ENCODE measurements at regions not wholly inside any gene's neighbourhood (a gene's known extent, or its start where the extent isn't known, plus 50 kb on each side); places are given as distances from the start of the nearest gene placed in this dataset.

DNA sequence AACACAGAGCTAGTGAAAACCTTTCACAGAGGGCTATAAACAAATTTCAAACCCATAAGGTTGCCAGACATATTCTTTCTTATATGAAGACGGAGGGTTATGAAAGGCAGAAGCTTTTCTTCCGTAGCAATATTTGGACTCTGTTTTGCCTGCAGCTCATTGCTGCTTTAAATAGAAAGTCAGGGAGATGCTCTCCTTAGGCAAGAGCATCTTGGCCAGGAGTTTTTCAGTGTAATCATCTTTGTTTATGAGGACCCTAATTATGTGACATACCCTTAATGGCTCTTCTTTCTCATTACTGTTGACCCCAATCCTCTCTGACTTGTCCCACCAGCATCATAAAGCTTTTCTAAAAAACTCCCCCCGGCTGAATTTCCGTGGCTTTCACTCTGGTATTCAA is 433.4 kb upstream of the NRXN1 start:
- 74% methylated on average over 4 of the region's 4 CpGs for WGBS

DNA sequence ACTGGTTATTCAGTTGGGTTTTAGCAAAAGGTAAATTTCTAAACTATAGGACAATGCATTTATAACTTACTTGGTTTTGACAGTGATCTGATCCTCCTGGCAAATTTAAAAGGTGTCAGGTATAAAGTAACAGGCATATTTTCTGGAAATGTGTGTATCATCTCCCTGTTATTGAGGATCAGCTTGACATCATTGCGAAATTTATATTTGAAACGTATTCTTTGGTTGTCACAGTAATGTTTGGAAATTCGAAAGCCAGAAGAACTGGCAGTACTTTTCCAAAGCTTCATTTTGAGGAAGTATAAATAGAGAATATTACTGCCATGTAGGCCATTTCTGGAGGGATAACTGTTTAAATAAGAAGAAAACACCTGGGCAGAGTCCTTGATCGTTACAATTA is 422.2 kb upstream of the NRXN1 start:
- Histone ChIP-seq H3K4me1 (ENCODE audit: insufficient read depth, low read length) (no peaks in the 10 kb centered on the region), H3K9me3 (ENCODE audit: insufficient read depth, low read depth, low read length) (peaks cover 8% of the 10 kb centered on the region; the same call in 1 of the 2 replicates), H3K9ac (ENCODE audit: low read depth, low read length) (no peak overlapping the region), H3K4me3 (ENCODE audit: low read length) (no peak overlapping the region), H3K27me3 (ENCODE audit: insufficient read depth, low read length) (no peaks in the 10 kb centered on the region), H3K36me3 (ENCODE audit: insufficient read depth, low read length) (no peaks in the 10 kb centered on the region), H3K27ac (ENCODE audit: low read depth, low read length) (no peak overlapping the region)
- WGBS: 94% methylated on average over 4 of the region's 4 CpGs

More for the DNA sequence above, 433.4 kb upstream of the NRXN1 start:
- no peaks in the 10 kb centered on the region for H3K36me3 ChIP-seq (ENCODE audit: insufficient read depth, low read length)
- H3K9me3 ChIP-seq (ENCODE audit: insufficient read depth, low read depth, low read length): no peaks in the 10 kb centered on the region
- H3K9ac ChIP-seq (ENCODE audit: low read depth, low read length): no peak overlapping the region
- H3K27me3 ChIP-seq (ENCODE audit: insufficient read depth, low read length): no peaks in the 10 kb centered on the region
- no peaks in the 10 kb centered on the region for H3K4me1 ChIP-seq (ENCODE audit: insufficient read depth, low read length)
- no peak overlapping the region for H3K4me3 ChIP-seq (ENCODE audit: low read length)
- no peak overlapping the region for H3K27ac ChIP-seq (ENCODE audit: low read depth, low read length)

DNA sequence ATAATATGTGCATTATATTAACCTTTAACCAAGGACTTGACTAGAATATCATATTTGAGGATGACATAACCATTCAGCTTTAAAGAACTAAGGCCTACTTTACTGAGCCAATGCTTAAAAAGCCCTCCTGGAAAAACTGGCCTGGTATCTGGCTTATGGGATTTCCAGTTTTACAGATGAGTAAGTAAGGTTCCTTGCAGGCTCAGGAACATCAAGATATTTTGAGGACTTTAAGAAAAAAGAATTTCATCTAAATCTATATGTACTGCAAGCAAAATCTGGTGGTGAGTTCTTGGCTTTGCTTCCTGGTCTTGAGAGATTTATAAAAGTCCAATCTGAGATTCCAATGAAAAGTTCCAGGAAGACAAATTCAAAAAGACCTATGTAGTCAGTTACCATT is 417.0 kb upstream of the NRXN1 start:
- no peaks in the 10 kb centered on the region for H3K36me3 ChIP-seq (ENCODE audit: insufficient read depth, low read length)
- H3K9ac ChIP-seq (ENCODE audit: low read depth, low read length): no peak overlapping the region
- no peak overlapping the region for H3K4me3 ChIP-seq (ENCODE audit: low read length)
- peaks cover 8% of the 10 kb centered on the region; the same call in 1 of the 2 replicates for H3K9me3 ChIP-seq (ENCODE audit: insufficient read depth, low read depth, low read length)
- no peaks in the 10 kb centered on the region for H3K27me3 ChIP-seq (ENCODE audit: insufficient read depth, low read length)
- H3K27ac ChIP-seq (ENCODE audit: low read depth, low read length): no peak overlapping the region
- no peaks in the 10 kb centered on the region for H3K4me1 ChIP-seq (ENCODE audit: insufficient read depth, low read length)

DNA sequence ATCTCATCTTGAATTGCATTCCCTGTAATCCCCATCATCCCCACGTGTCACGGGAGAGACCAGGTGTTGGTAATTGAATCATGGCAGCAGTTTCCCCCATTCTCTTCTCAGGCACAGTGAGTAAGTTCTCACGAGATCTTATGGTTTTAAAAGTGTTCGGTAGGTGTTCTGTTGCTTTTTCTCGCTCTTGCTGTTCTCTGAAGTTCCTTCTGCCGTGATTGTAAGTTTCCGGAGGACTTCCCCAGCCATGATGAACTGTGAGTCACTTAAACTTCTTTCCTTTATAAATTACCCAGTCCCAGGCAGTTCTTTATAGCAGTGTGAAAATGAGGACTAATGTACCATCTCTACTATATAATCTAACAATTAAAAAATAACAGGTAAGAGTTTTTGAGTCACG is 409.9 kb upstream of the NRXN1 start:
- Histone ChIP-seq H3K4me1 (ENCODE audit: insufficient read depth, low read length) (no peaks in the 10 kb centered on the region), H3K27me3 (ENCODE audit: insufficient read depth, low read length) (no peaks in the 10 kb centered on the region), H3K9ac (ENCODE audit: low read depth, low read length) (no peak overlapping the region), H3K4me3 (ENCODE audit: low read length) (no peak overlapping the region), H3K27ac (ENCODE audit: low read depth, low read length) (no peak overlapping the region), H3K9me3 (ENCODE audit: insufficient read depth, low read depth, low read length) (no peaks in the 10 kb centered on the region), H3K36me3 (ENCODE audit: insufficient read depth, low read length) (no peaks in the 10 kb centered on the region)
- 92% methylated on average over 8 of the region's 8 CpGs for WGBS

DNA sequence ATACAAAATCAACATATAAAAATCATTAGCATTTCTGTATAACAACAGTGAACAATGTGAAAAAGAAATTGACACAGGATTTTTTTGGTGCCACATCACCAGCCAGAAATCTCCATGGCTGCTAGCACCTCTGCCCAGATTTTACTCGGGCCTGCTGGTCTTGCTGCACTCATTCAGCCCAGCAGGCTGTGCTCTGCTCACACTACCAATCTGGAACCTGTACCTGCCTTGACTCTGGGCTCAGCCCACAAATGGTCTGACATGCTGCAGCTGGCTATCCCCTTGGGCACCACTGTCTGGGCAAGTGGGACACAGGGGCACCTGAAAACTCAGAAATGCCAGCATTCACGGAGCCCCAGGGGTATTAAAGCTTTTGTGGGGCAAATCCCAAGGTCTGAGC is 392.5 kb upstream of the NRXN1 start:
- H3K4me3 ChIP-seq (ENCODE audit: low read length): no peak overlapping the region
- 79% methylated on average over 2 of the region's 2 CpGs for WGBS
- H3K9me3 ChIP-seq (ENCODE audit: insufficient read depth, low read depth, low read length): peaks cover 13% of the 10 kb centered on the region
- H3K9ac ChIP-seq (ENCODE audit: low read depth, low read length): no peak overlapping the region
- H3K27ac ChIP-seq (ENCODE audit: low read depth, low read length): no peak overlapping the region
- no peaks in the 10 kb centered on the region for H3K27me3 ChIP-seq (ENCODE audit: insufficient read depth, low read length)
- H3K36me3 ChIP-seq (ENCODE audit: insufficient read depth, low read length): no peaks in the 10 kb centered on the region
- no peaks in the 10 kb centered on the region for H3K4me1 ChIP-seq (ENCODE audit: insufficient read depth, low read length)

DNA sequence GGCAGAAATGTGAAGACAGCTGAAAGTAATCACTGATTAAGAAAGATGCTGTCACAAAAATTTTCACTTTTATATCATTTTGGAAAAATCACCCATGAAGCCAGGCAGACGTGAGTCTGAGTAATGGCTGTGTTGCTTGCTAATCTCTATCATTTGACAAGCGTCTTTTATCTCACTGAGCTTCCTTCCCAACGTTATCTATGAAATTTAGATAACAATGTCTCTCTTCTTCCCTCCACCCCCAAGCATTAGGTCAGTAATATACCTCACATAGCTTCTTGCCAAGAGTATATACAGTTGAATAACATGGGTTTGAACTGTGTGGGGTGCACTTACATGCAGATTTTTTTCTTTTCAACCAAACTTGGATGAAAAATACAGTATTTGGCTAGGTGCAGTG is 388.6 kb upstream of the NRXN1 start:
- no peaks in the 10 kb centered on the region for H3K4me1 ChIP-seq (ENCODE audit: insufficient read depth, low read length)

DNA sequence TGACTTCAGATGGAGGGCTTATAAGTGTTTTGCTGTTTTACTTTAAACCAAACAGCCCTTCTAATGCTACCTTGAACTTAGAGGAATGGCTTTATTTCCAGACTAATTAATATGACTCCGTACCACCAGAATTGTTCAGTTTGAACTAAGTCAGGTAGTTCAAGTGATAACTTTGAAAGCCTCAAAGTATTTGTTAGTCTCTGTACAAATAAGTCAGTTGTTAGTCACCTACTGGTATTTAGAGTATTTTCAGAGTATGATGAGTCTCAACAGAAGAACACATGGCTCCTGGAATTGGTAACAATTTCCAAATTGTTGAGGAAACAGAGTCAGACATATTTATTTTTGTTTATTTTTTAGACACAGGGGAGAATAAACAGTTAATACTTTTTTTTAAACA is 381.8 kb upstream of the NRXN1 start:
- no peaks in the 10 kb centered on the region for H3K27me3 ChIP-seq (ENCODE audit: insufficient read depth, low read length)
- no peaks in the 10 kb centered on the region for H3K9me3 ChIP-seq (ENCODE audit: insufficient read depth, low read depth, low read length)
- no peak overlapping the region for H3K27ac ChIP-seq (ENCODE audit: low read depth, low read length)
- no peak overlapping the region for H3K4me3 ChIP-seq (ENCODE audit: low read length)
- WGBS: 100% methylated on average over 1 of the region's 1 CpG
- no peaks in the 10 kb centered on the region for H3K36me3 ChIP-seq (ENCODE audit: insufficient read depth, low read length)
- peaks cover 13% of the 10 kb centered on the region for H3K4me1 ChIP-seq (ENCODE audit: insufficient read depth, low read length)
- H3K9ac ChIP-seq (ENCODE audit: low read depth, low read length): no peak overlapping the region

More for the DNA sequence above, 388.6 kb upstream of the NRXN1 start:
- Histone ChIP-seq H3K9ac (ENCODE audit: low read depth, low read length) (no peak overlapping the region), H3K4me3 (ENCODE audit: low read length) (no peak overlapping the region), H3K27me3 (ENCODE audit: insufficient read depth, low read length) (no peaks in the 10 kb centered on the region), H3K27ac (ENCODE audit: low read depth, low read length) (no peak overlapping the region), H3K36me3 (ENCODE audit: insufficient read depth, low read length) (no peaks in the 10 kb centered on the region), H3K9me3 (ENCODE audit: insufficient read depth, low read depth, low read length) (peaks cover 4% of the 10 kb centered on the region; the same call in 1 of the 2 replicates)
- WGBS: 63% methylated on average over 3 of the region's 3 CpGs

DNA sequence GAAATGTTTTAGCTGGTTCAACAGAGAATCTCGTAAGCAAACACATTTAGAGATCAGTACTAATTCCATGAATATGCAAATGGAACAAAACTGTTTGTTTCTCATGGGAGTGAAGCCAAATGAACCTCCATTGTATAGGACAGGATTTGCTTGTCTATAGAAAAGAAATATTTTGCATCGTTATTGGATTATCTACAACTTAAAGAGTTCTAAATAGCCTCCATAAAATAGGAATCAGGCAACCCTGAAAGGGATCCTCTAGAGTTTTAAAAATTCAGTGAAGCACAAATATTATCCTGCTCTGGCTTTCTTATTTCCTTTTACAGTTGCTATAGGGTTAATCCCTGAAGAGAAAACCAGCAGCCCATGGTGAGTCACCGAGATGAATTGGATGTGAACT is 378.4 kb upstream of the NRXN1 start:
- no peak overlapping the region for H3K27ac ChIP-seq (ENCODE audit: low read depth, low read length)
- no peak overlapping the region for H3K9ac ChIP-seq (ENCODE audit: low read depth, low read length)
- peaks cover 13% of the 10 kb centered on the region for H3K4me1 ChIP-seq (ENCODE audit: insufficient read depth, low read length)
- WGBS: 30% methylated on average over 1 of the region's 3 CpGs
- H3K27me3 ChIP-seq (ENCODE audit: insufficient read depth, low read length): no peaks in the 10 kb centered on the region
- H3K36me3 ChIP-seq (ENCODE audit: insufficient read depth, low read length): no peaks in the 10 kb centered on the region
- H3K9me3 ChIP-seq (ENCODE audit: insufficient read depth, low read depth, low read length): no peaks in the 10 kb centered on the region
- no peak overlapping the region for H3K4me3 ChIP-seq (ENCODE audit: low read length)

DNA sequence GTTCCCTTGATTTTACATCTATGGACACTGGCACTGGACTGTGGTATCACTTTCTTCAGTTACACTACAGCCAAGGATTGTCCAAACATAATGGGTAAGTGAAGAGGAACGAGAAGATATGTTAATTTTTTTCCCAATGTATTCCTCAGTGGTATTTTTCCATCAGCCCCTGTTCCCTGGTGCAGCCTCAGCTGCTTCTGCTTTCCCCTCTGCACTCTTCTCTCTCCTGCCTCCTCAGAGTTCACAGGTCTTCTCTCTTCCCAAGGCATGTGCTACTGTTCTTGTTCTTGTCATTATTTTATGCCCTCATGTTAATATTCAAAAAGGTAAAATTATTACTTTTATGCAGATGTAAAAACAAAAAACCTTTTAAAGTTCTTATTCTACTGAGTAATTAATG is 378.0 kb upstream of the NRXN1 start:
- no peaks in the 10 kb centered on the region for H3K36me3 ChIP-seq (ENCODE audit: insufficient read depth, low read length)
- no CpG with 5 or more reads among the region's 1 CpG for WGBS
- no peaks in the 10 kb centered on the region for H3K27me3 ChIP-seq (ENCODE audit: insufficient read depth, low read length)
- H3K4me1 ChIP-seq (ENCODE audit: insufficient read depth, low read length): peaks cover 13% of the 10 kb centered on the region
- H3K4me3 ChIP-seq (ENCODE audit: low read length): no peak overlapping the region
- no peaks in the 10 kb centered on the region for H3K9me3 ChIP-seq (ENCODE audit: insufficient read depth, low read depth, low read length)
- no peak overlapping the region for H3K9ac ChIP-seq (ENCODE audit: low read depth, low read length)
- H3K27ac ChIP-seq (ENCODE audit: low read depth, low read length): no peak overlapping the region; the same call in 1 of the 2 replicates

DNA sequence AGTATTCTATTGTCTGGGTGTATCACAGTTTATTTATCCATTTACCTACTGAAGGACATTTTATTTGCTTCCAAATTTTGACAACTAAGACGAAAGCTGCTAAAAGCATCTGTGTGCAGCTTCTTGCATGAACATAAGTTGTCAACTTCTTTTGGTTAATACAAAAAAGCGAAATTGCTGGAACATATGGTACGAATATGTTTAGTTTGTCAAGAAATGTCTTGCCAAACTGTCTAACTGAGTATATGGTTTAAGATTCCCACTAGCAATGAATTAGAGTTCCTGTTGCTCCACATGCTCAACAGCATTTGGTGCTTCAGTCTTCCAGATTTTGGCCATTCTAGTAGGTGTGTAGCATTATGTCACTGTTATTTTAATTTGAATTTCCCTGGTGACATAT is 372.3 kb upstream of the NRXN1 start:
- Histone ChIP-seq H3K27me3 (ENCODE audit: insufficient read depth, low read length) (no peaks in the 10 kb centered on the region), H3K36me3 (ENCODE audit: insufficient read depth, low read length) (no peaks in the 10 kb centered on the region), H3K9ac (ENCODE audit: low read depth, low read length) (no peak overlapping the region), H3K4me1 (ENCODE audit: insufficient read depth, low read length) (no peaks in the 10 kb centered on the region), H3K27ac (ENCODE audit: low read depth, low read length) (no peak overlapping the region), H3K4me3 (ENCODE audit: low read length) (no peak overlapping the region), H3K9me3 (ENCODE audit: insufficient read depth, low read depth, low read length) (no peaks in the 10 kb centered on the region)
- WGBS: 94% methylated on average over 3 of the region's 3 CpGs

DNA sequence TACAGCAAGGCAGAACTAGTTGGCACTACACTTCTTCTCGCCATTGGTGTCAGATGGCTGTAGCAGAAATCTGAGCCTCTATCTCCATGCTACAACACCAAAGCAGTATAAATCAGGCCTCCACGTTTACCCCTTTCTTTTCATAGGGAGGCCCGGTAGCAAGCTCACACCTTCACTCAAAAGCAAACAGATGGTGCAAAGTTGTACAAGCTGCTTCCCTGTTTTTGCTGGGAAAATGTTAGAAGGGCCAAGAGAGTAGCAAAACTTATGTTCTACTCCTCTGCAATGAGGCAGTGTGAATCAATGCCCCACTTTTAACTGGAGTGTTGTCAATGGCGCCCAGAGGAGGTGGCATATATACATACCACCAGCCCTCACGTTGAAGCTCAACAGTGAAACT is 369.6 kb upstream of the NRXN1 start:
- no peaks in the 10 kb centered on the region for H3K27me3 ChIP-seq (ENCODE audit: insufficient read depth, low read length)
- WGBS: 93% methylated on average over 4 of the region's 5 CpGs
- H3K27ac ChIP-seq (ENCODE audit: low read depth, low read length): no peak overlapping the region
- H3K9ac ChIP-seq (ENCODE audit: low read depth, low read length): no peak overlapping the region
- no peaks in the 10 kb centered on the region for H3K36me3 ChIP-seq (ENCODE audit: insufficient read depth, low read length)
- no peaks in the 10 kb centered on the region for H3K9me3 ChIP-seq (ENCODE audit: insufficient read depth, low read depth, low read length)
- no peak overlapping the region for H3K4me3 ChIP-seq (ENCODE audit: low read length)
- no peaks in the 10 kb centered on the region for H3K4me1 ChIP-seq (ENCODE audit: insufficient read depth, low read length)

DNA sequence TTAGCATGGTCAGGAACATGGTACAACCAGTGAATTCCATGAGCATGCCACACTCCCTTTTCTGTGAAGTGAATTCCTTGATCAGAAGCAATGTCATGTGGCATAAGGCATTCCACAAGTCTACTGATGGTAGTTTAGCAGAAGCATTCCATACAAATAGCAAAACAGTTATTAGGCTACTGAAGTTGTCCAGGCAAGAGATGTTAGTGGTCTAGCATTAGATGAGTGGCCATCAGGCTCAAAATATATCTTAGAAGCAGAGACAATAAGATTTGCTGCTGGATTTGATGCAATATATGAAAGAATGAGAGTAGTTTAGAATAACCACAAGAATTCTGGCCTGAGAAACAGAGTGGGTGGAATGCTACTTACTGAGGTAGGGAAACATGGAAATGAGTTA is 355.3 kb upstream of the NRXN1 start:
- Histone ChIP-seq H3K27me3 (ENCODE audit: insufficient read depth, low read length) (no peaks in the 10 kb centered on the region), H3K9ac (ENCODE audit: low read depth, low read length) (no peak overlapping the region), H3K36me3 (ENCODE audit: insufficient read depth, low read length) (no peaks in the 10 kb centered on the region), H3K4me3 (ENCODE audit: low read length) (no peak overlapping the region), H3K4me1 (ENCODE audit: insufficient read depth, low read length) (no peaks in the 10 kb centered on the region), H3K9me3 (ENCODE audit: insufficient read depth, low read depth, low read length) (no peaks in the 10 kb centered on the region), H3K27ac (ENCODE audit: low read depth, low read length) (no peak overlapping the region)
